Glutamatergic neuron (in vitro differentiated cells): ENCODE measurements at regions not wholly inside any gene's neighbourhood (a gene's known extent, or its start where the extent isn't known, plus 50 kb on each side); places are given as distances from the start of the nearest gene placed in this dataset.

ENCODE experiments used
- DNase-seq: peaks from one replicate; pipeline ENCODE4 v3.0.0; 2022
- H3K27ac Mint-ChIP-seq: one replicate; pipeline ENCODE4 v1.8.0; 2020; ENCODE audit warnings: mild to moderate bottlenecking, mixed read lengths, inconsistent platforms; ENCODE audit not compliant: unreplicated experiment
- H3K27me3 Mint-ChIP-seq: one replicate; pipeline ENCODE4 v1.8.0; 2020; ENCODE audit warnings: mild to moderate bottlenecking, moderate library complexity, mixed read lengths, inconsistent platforms; ENCODE audit not compliant: unreplicated experiment
- H3K36me3 Mint-ChIP-seq: one replicate; pipeline ENCODE4 v1.8.0; 2020; ENCODE audit warnings: mild to moderate bottlenecking, mixed read lengths, inconsistent platforms; ENCODE audit not compliant: unreplicated experiment
- H3K4me1 Mint-ChIP-seq: one replicate; pipeline ENCODE4 v1.8.0; 2020; ENCODE audit warnings: mild to moderate bottlenecking, low read depth, mixed read lengths, inconsistent platforms; ENCODE audit not compliant: unreplicated experiment
- H3K4me3 Mint-ChIP-seq: one replicate; pipeline ENCODE4 v1.8.0; 2020; ENCODE audit warnings: mild to moderate bottlenecking, mixed read lengths, inconsistent platforms; ENCODE audit not compliant: unreplicated experiment
- H3K9me3 Mint-ChIP-seq: one replicate; pipeline ENCODE4 v1.8.0; 2020; ENCODE audit warnings: mild to moderate bottlenecking, moderate library complexity, mixed read lengths, inconsistent platforms; ENCODE audit not compliant: unreplicated experiment
- TF ChIP-seq, protein P1 (sequence below): fragments of 200-600 bp; sonication (generic); IDR thresholded peaks from one replicate; pipeline ENCODE4 v1.5.0; 2021; ENCODE audit not compliant: partially characterized antibody, unreplicated experiment

DNA sequence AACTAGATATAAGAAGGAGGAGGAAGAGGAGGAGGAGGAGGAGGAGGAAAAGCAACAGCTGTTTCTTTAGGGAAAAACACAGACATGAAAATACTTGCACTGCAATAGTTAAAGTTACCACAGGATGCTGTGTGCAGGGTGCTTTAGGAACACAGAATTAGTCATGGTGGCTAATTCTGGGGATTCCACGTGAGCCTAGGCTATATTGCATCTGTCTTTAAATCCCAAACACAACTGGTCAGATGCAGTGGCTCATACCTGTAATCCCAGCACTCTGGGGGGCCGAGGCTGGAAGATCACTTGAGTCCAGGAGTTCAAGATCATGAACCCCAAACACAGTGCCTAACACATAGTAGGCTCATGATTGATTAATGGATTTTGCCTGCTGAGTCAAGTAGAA, 155.3 kb upstream of the C16orf82 start:
- H3K27ac Mint-ChIP-seq = no peak overlapping the region
- no peak overlapping the region for H3K4me3 Mint-ChIP-seq
- no peaks in the 10 kb centered on the region for H3K27me3 Mint-ChIP-seq
- TF ChIP-seq, protein P1, sequence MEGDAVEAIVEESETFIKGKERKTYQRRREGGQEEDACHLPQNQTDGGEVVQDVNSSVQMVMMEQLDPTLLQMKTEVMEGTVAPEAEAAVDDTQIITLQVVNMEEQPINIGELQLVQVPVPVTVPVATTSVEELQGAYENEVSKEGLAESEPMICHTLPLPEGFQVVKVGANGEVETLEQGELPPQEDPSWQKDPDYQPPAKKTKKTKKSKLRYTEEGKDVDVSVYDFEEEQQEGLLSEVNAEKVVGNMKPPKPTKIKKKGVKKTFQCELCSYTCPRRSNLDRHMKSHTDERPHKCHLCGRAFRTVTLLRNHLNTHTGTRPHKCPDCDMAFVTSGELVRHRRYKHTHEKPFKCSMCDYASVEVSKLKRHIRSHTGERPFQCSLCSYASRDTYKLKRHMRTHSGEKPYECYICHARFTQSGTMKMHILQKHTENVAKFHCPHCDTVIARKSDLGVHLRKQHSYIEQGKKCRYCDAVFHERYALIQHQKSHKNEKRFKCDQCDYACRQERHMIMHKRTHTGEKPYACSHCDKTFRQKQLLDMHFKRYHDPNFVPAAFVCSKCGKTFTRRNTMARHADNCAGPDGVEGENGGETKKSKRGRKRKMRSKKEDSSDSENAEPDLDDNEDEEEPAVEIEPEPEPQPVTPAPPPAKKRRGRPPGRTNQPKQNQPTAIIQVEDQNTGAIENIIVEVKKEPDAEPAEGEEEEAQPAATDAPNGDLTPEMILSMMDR = no peak
- no peak for DNase-seq
- peaks cover 1% of the 10 kb centered on the region for H3K9me3 Mint-ChIP-seq
- no peaks in the 10 kb centered on the region for H3K4me1 Mint-ChIP-seq
- no peaks in the 10 kb centered on the region for H3K36me3 Mint-ChIP-seq

DNA sequence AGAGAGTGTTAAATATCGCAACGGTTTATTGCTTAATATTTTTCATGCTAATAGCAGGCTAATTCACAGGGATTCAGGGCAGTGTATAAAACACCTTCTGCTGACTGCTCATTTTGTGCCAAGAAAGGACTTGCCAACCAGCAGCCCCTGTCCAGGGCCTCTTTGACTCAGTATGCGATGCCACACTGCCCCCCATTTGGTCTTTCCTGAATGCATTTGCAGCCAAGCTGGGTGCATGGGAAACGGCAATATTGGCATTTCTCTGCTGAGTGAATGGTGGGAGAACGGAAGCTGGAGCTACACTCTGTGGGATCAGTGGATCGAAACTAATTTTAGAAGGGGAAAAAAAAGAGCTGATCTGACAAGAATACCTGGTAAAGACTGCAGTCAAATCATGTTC, 152.9 kb upstream of the C16orf82 start:
- TF ChIP-seq, protein P1 = no peak
- peaks cover 2% of the 10 kb centered on the region for H3K36me3 Mint-ChIP-seq
- DNase-seq = no peak
- no peak overlapping the region for H3K4me3 Mint-ChIP-seq
- H3K4me1 Mint-ChIP-seq = no peaks in the 10 kb centered on the region
- H3K27me3 Mint-ChIP-seq = no peaks in the 10 kb centered on the region
- no peak overlapping the region for H3K27ac Mint-ChIP-seq
- H3K9me3 Mint-ChIP-seq = peaks cover 2% of the 10 kb centered on the region

GRCh38 chr16:26930786-26931581, 135.7 kb upstream of the C16orf82 start:
- H3K27me3 Mint-ChIP-seq = peaks cover 2% of the 10 kb centered on the region
- no peak overlapping the region for H3K27ac Mint-ChIP-seq
- no peak overlapping the region for H3K4me3 Mint-ChIP-seq
- H3K9me3 Mint-ChIP-seq = peaks cover 10% of the 10 kb centered on the region
- no peak for DNase-seq
- no peaks in the 10 kb centered on the region for H3K4me1 Mint-ChIP-seq
- peaks cover 8% of the 10 kb centered on the region for H3K36me3 Mint-ChIP-seq
- TF ChIP-seq, protein P1 = no peak

- H3K9me3 Mint-ChIP-seq = peaks cover 2% of the 10 kb centered on the region
These were observed 116.1 kb upstream of the C16orf82 start for GRCh38 chr16:26950636-26951035.

DNA sequence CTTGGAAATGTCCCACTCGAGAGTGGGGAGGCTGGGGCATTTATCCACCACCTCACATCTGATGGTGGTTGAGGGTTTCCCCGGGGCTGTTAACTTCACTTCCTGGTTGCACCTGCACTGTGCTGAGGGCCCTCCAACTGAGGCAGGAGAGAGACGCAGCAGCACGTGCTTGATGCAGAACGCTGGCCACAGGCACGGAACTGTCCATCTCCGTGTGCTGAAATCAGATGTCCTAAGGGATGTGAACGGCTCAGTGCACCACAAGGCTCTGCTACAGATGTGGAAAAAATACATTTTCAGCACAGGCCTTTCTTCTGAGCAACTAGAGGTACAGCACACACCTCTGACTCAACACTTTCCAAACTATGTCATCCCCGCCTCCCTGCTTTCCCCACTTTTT, 114.8 kb upstream of the C16orf82 start:
- Mint-ChIP-seq H3K9me3 (peaks cover 2% of the 10 kb centered on the region), H3K4me1 (no peaks in the 10 kb centered on the region), H3K36me3 (no peaks in the 10 kb centered on the region), H3K27ac (no peak overlapping the region), H3K27me3 (no peaks in the 10 kb centered on the region), H3K4me3 (no peak overlapping the region)
- no peak for DNase-seq
- TF ChIP-seq, protein P1 = no peak

More at GRCh38 chr16:26950636-26951035, 116.1 kb upstream of the C16orf82 start:
- Mint-ChIP-seq H3K27me3 (no peaks in the 10 kb centered on the region), H3K27ac (no peak overlapping the region), H3K36me3 (no peaks in the 10 kb centered on the region), H3K4me3 (no peak overlapping the region), H3K4me1 (no peaks in the 10 kb centered on the region)
- TF ChIP-seq, protein P1 = no peak
- no peak for DNase-seq
